ENCODE measurements at regions not wholly inside any gene's neighbourhood (a gene's known extent, or its start where the extent isn't known, plus 50 kb on each side); places are given as distances from the start of the nearest gene placed in this dataset.

- FAIRE-seq = no peak
- Histone ChIP-seq H3K9me1 (replicated peaks; ENCODE audit: control insufficient read depth, extremely low read depth, insufficient read depth, low read length) (no peaks in the 10 kb centered on the region), H3K36me3 (ENCODE audit: control insufficient read depth in 2 of 2, extremely low read depth in 1 of 2, insufficient read depth in 2 of 2, low read length in 2 of 2) (no peaks in the 10 kb centered on the region), H3K79me2 (ENCODE audit: control insufficient read depth, insufficient read depth, low read length) (no peaks in the 10 kb centered on the region), H3K9ac (replicated peaks; ENCODE audit: extremely low read depth, insufficient read depth, low read length) (no peak overlapping the region), H3K27ac (ENCODE audit: insufficient read depth, low read depth, low read length) (no peak overlapping the region), H3K4me2 (ENCODE audit: insufficient read depth, low read length) (no peak overlapping the region), H3K4me3 (replicated peaks in 1 of 3; ENCODE audit: insufficient read depth in 1 of 3, low read depth in 1 of 3, low read length in 3 of 3) (no peak overlapping the region), H4K20me1 (replicated peaks; ENCODE audit: control insufficient read depth, extremely low read depth, insufficient read depth, low read length) (no peaks in the 10 kb centered on the region), H2AFZ (ENCODE audit: low read depth, low read length) (no peak overlapping the region), H3K9me3 (replicated peaks; ENCODE audit: control insufficient read depth, insufficient read depth, low read length) (peaks cover 4% of the 10 kb centered on the region), H3K4me1 (ENCODE audit: control insufficient read depth, extremely low read depth, insufficient read depth, low read length) (no peaks in the 10 kb centered on the region), H3K27me3 (ENCODE audit: control insufficient read depth in 2 of 2, insufficient read depth in 2 of 2, low read length in 2 of 2) (no peaks in the 10 kb centered on the region)
- CTCF ChIA-PET = no interaction called here
- POLR2A ChIA-PET = no interaction called here
- no peak for DNase-seq (ENCODE audit: low read depth, low spot score)
- dilution Hi-C loops (cut with MboI; ENCODE audit: extremely low pct_ligation_motif_present, low sequenced_read_pairs) (no loop called here), intact Hi-C loops (cut with micrococcal nuclease) (loop anchor here (10.0 kb wide), 1 partner anchor 639 kb away; no protein-coding TSS in a partner anchor)
- no TSS peak for BruUV-seq (replicated peaks)
- TF ChIP-seq GATA2 (IDR thresholded peaks at IDR 0.05; ENCODE audit: insufficient read depth, insufficient read length, low read depth, low read length) (no peak), EZH2 (IDR thresholded peaks at IDR 0.05; ENCODE audit: borderline replicate concordance, low read depth, low read length, severe bottlenecking) (no peak), MYC (IDR thresholded peaks at IDR 0.05; ENCODE audit: low read depth, low read length) (no peak), POLR2AphosphoS5 (IDR thresholded peaks at IDR 0.05; ENCODE audit: insufficient read depth, low read depth, low read length) (no peak), FOS (IDR thresholded peaks at IDR 0.05; ENCODE audit: borderline replicate concordance, insufficient read depth, low read length) (no peak), POLR2A (IDR thresholded peaks at IDR 0.05; ENCODE audit: low read depth, low read length) (no peak), CTCF (IDR thresholded peaks at IDR 0.05; ENCODE audit: extremely low read depth in 1 of 2, insufficient read depth in 1 of 2, low read depth in 1 of 2, low read length in 2 of 2) (no peak), JUN (IDR thresholded peaks at IDR 0.05; ENCODE audit: borderline replicate concordance, insufficient read depth, insufficient read length, low read depth) (no peak), MAX (IDR thresholded peaks at IDR 0.05; ENCODE audit: insufficient read depth, insufficient read length) (no peak)
Observed at GRCh38 chr9:11894136-11894535, 799.0 kb upstream of the TYRP1 start.
